ENCODE measurements at regions not wholly inside any gene's neighbourhood (a gene's known extent, or its start where the extent isn't known, plus 50 kb on each side); places are given as distances from the start of the nearest gene placed in this dataset.

GRCh38 chr9:135004772-135005171 is 82.7 kb upstream of the OLFM1 start:
- in situ Hi-C loops (cut with MboI; ENCODE audit: low sequenced_read_pairs) = no loop called here

DNA sequence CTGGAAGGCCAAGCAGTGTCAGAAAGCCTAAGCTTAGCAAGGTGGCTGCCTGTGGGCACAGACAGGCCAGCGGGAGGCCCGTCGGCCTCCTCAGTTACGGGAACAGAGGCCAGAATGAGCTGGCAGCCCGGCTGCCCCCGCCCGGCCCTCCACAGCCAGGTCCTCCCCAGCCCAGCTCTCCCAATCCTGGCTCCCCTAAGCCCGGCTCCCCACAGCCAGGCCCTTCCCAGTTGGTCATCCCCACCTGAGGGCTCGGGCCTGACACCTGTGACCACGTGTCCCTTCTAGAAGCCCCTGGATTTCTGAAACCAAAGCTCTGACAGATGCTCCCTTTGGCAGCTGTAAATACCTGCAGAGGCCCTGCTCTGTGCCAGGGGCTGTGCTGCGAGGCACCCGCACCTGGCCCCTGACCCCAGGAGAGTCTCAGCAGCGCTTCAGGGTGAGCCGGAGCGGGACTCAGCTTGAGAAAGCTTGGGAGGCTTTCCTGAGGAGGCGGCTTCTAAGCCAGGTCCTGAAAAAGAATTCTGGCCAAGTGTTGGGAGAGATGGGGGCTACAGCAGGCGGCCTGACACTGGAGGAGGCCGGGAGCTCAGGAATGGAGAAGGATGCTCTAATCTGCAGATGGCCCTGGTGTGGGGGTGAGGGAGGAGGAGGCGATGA is 80.4 kb upstream of the OLFM1 start:
- in situ Hi-C loops (cut with MboI; ENCODE audit: low sequenced_read_pairs) = no loop called here

DNA sequence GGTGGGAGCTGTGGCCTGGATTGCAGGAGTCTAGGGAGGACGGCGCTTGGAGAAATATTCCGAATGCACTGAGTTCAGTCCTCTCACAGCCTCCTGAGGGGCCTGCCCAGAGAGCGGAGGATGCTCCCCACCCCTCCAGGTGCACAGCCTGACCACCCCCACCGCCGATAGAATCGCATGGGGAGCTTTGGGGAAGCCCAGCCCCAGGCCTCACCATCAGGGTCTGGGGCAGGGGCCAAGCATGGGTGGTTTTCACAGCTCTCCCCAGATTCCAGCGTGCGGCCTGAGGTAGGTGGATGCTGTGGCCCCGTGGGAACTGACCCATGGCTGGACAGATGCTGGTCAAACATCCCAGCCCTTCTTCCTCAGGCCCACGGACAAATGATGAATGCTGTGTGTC is 79.9 kb upstream of the OLFM1 start:
- in situ Hi-C loops (cut with MboI; ENCODE audit: low sequenced_read_pairs) = no loop called here

DNA sequence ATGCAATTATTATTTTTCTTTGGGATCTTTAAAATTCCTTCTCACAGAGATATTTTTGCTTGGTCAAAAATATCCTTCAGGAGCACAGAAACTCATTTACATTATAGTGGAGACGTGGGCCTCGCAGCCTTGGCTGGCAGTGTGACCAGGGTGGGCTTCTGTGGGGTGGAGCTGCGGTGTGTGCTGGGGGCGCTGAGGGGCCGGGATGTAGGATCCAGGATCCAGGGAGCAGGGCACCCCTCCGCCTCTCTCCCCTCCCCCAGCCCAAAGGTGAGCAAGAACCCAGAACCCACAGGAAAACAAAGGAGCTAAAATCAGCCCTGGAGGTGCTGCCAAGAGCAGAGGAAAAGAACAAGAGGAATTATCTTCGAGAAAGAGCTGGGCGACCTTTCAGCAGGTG is 79.1 kb upstream of the OLFM1 start:
- in situ Hi-C loops (cut with MboI; ENCODE audit: low sequenced_read_pairs) = no loop called here

- in situ Hi-C loops (cut with MboI; ENCODE audit: low sequenced_read_pairs) = no loop called here
Observed at GRCh38 chr9:135009051-135009560, 78.4 kb upstream of the OLFM1 start.

DNA sequence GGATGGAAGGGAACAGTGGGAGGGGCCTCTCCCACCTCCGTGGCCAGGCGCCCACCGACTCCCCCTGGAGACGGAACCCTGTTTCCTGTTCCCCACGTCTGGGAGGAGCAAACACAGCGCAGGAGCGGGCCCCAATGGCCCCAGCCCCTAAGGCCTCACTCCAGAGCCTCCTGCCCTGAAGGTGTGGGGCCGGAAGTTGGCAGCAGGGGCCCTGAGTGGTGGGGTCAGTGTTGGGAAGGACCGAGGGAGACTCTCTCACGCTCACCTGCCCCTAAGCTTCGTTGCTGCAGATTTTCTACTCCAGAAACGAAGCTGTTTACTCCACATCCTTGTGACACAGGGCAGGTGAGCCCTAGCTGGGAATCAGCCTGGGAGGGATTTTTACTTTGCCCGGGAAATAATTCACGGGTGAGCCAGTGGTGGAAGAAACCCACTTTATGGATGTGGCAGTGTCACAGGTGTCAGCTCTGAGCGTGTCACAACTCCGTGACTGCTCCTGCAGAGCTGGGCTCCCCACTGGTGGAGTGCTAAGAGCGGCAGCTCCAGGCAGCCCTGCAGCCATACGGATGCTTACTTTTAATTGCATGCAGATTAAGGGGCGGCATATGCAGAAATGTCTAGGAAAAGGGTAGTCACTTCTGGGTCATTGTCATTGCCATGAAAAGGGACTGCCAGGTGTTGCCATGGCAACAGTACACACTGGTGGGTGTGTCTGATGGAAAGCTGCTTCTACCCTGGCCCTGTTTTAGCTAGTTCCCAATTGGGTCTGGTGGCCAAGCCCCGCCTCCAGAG is 77.5 kb upstream of the OLFM1 start:
- in situ Hi-C loops (cut with MboI; ENCODE audit: low sequenced_read_pairs) = no loop called here

DNA sequence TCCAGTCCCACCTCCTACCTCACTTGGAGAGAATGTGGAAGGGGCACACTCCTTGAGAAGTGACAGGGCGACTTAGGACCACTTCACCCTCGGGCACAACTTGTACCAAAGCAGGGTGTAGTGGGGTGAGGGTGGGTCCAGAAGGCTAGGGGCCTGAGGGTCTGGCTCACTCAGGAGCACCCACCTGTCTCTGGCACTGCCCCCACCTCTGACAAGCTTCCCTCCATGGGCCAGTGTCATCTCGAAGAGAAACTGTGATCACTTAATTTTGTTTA is 76.9 kb upstream of the OLFM1 start:
- in situ Hi-C loops (cut with MboI; ENCODE audit: low sequenced_read_pairs) = no loop called here

GRCh38 chr9:135010921-135011320 is 76.5 kb upstream of the OLFM1 start:
- in situ Hi-C loops (cut with MboI; ENCODE audit: low sequenced_read_pairs) = no loop called here

- in situ Hi-C loops (cut with MboI; ENCODE audit: low sequenced_read_pairs) = no loop called here
Observed at GRCh38 chr9:135012166-135012565, 75.3 kb upstream of the OLFM1 start.

DNA sequence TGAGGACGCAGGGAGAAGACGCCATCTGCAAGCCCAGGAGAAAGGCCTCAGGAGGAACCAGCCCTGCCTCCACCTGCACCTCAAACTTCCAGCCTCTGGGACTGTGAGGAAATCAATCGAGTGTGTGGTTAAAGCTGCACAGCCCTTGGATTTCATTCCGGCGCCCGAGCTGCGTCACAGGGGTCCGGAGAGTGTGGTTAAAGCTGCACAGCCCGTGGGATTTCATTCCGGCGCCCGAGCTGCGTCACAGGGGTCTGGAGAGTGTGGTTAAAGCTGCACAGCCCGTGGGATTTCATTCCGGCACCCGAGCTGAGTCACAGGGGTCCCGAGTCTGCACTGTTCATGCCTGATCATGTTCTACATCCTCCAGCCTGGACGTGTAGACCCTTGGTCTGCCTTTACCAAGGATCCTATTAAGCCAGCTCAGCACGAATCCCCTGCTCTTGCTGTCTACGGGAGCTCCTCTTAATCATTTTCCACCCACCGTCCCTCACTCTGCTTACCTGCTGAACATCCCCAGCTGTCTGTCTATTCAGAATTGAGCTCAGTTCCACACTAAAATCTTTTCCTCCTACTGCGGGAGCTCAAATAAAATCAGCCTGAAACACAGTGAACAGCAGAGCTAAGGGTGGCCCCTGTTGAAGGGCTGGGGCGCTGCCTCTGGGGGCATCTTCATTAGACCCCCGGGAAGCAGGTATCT is 73.0 kb upstream of the OLFM1 start:
- in situ Hi-C loops (cut with MboI; ENCODE audit: low sequenced_read_pairs) = no loop called here

DNA sequence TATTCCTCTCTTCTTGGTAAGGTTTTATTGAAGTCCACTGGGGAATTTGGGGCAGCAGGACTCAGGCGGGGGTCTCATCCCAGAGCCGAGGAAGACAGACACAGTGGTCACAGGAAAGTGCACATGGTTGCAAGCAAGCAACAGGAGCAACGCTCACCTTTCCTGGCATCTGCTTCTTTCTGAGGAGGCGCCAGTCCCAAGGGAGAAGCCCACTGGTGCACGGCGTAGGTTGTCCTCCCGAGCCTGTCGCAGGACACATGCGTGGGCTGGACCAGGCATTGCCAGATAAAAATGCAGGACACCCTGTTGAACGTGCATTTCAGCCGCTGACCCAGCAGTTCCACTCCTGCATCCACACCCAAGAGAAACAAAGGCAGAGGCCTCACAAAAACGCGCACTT is 72.4 kb upstream of the OLFM1 start:
- in situ Hi-C loops (cut with MboI; ENCODE audit: low sequenced_read_pairs) = no loop called here

DNA sequence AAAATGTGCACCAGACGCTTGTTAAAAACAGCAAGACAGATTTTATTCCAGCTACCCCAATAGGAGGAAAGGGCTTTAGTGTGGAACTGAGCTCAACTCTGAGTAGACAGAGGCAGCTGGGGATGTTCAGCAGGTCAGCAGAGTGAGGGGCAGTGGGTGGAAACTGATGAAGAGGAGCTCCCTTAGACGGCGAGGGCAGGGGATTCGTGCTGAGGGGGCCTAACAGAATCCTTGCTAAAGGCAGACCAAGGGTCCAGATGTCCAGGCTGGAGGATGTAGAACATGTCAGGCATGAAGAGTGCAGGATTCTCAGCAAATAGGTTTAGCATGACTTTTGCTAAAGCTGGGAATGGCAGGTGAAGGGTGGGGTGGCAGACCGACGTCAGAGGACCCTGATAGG is 71.9 kb upstream of the OLFM1 start:
- in situ Hi-C loops (cut with MboI; ENCODE audit: low sequenced_read_pairs) = no loop called here

DNA sequence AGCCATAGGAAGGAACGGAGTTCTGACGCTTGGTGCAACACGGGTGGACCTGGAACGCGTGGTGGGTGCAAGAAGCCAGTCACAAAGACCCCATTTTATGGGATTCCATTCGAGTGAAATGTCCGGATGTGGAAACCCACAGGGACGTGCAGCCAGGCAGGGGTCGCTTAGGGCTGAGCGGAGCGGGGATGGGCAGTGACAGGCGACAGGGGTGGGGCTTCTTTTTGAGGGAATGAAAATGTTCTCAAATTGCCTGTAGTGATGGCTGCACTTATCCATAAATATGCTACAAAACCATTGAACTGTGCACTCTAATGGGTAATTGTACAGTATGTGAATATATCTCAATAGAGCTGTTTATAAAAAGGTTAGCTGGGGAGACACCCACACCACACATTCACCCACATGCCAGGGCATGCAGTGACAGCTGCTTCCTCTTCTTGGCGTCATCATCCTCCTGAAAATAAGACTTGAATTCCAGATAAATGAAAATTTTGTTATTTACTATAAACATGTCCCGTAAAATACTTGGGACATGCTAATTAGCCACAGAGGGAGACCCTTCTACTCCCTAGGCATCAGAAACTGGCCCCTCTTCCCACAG is 71.3 kb upstream of the OLFM1 start:
- in situ Hi-C loops (cut with MboI; ENCODE audit: low sequenced_read_pairs) = no loop called here

DNA sequence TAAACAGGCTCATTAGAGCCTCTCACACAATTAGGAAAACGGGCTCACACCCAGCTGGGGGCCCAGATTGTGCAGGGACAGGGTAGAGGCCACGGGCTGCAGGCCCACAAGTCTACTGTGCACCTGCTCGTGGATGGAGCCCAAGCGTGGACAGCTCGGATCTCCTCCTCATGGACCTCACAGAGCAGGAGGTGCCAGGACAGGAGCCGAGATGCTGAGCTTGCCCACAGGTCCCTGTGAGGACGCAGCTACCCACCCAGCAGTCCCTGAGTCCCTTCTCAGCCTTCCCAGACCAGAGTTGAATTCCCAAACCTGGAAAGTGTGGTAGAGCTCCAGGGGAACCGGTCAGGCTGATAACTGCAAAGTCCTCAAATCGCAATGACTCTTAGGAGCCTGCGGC is 70.6 kb upstream of the OLFM1 start:
- in situ Hi-C loops (cut with MboI; ENCODE audit: low sequenced_read_pairs) = no loop called here

DNA sequence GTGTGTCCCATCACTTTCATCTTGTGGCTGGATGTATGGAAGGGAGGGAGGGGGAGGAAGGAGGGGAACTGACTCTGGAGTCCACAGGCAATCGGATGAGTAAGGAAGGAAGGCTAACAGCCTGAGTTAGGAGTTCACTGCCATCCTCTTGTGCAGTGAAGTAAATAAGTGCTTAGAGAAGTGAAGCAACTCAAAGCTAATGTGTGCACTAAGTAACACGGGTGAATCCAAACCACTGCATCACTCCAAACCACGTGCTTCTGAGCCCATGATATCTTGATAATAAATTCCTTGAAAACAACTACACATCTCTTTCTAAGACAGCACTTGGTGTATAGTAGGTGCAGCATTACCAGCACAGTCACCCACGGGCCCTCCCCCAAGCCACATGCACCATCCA is 69.6 kb upstream of the OLFM1 start:
- in situ Hi-C loops (cut with MboI; ENCODE audit: low sequenced_read_pairs) = no loop called here

DNA sequence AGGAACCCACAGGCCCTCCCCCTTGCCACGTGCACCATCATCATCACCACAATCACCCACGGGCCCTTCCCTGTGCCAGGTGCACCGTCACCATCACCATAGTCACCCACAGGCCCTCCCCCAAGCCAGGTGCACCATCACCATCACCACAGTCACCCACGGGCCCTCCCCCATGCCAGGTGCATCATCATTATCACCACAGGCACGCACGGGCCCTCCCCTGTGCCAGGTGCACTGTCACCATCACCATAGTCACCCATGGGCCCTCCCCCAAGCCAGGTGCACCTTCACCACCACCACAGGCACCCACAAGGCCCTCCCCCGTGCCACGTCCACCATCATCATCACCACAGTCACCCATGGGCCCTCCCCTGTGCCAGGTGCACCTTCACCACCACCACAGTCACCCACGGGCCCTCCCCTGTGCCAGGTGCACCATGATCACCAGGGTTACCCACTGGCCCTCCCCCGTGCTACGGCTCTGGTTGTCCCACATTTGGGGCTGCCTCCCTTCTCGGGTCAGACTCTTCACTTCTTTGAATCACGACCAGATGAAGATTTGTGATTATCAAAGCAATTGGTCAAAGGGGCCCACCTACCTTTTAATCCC is 69.1 kb upstream of the OLFM1 start:
- in situ Hi-C loops (cut with MboI; ENCODE audit: low sequenced_read_pairs) = no loop called here

GRCh38 chr9:135019224-135019623 is 68.2 kb upstream of the OLFM1 start:
- in situ Hi-C loops (cut with MboI; ENCODE audit: low sequenced_read_pairs) = no loop called here

- in situ Hi-C loops (cut with MboI; ENCODE audit: low sequenced_read_pairs) = no loop called here
Observed at GRCh38 chr9:135020481-135021392, 66.7 kb upstream of the OLFM1 start.

GRCh38 chr9:135021393-135021789 is 66.1 kb upstream of the OLFM1 start:
- in situ Hi-C loops (cut with MboI; ENCODE audit: low sequenced_read_pairs) = no loop called here

- in situ Hi-C loops (cut with MboI; ENCODE audit: low sequenced_read_pairs) = no loop called here
Observed at GRCh38 chr9:135022191-135022870, 65.1 kb upstream of the OLFM1 start.
